Gastroesophageal sphincter (tissue), 4 donors: ENCODE measurements at regions not wholly inside any gene's neighbourhood (a gene's known extent, or its start where the extent isn't known, plus 50 kb on each side); places are given as distances from the start of the nearest gene placed in this dataset.

Experiments
- ATAC-seq: fragments of 150-250 bp; one replicate; pipeline ENCODE4 v1.9.1; 2016; ENCODE audit warnings: mild to moderate bottlenecking, moderate library complexity
- H3K27ac ChIP-seq, 4 donors: fragments of 200-600 bp; sonication (generic) in 3 of 4; 1 replicate in 3 of 4; 2 replicates in 1 of 4; pipeline ENCODE4 v1.5.1; 2016 to 2019
- H3K27me3 ChIP-seq: fragments of 200-600 bp; sonication (generic); one replicate; pipeline ENCODE4 v1.5.1; 2019
- H3K36me3 ChIP-seq, 2 donors: fragments of 200-600 bp; sonication (generic); one replicate each; pipeline ENCODE4 v1.5.1; 2019; ENCODE audit warnings: control low read depth in 1 of 2
- H3K4me1 ChIP-seq, 3 donors: fragments of 200-600 bp; sonication (generic); 1 replicate in 2 of 3; 2 replicates in 1 of 3; pipeline ENCODE4 v1.5.1; 2016 to 2019; ENCODE audit warnings: control low read depth in 2 of 3
- H3K4me3 ChIP-seq, 2 donors: fragments of 200-600 bp; sonication (generic); one replicate each; pipeline ENCODE4 v1.5.1; 2019; ENCODE audit warnings: mild to moderate bottlenecking in 1 of 2, moderate library complexity in 1 of 2
- H3K9me3 ChIP-seq, 3 donors: fragments of 200-600 bp; sonication (generic); one replicate each; pipeline ENCODE4 v1.5.1; 2017 to 2019; ENCODE audit warnings: control low read depth in 2 of 3
- CTCF ChIP-seq, 4 experiments: fragments of 200-600 bp in 2 of 4; fragments of 450-650 bp in 2 of 4; sonication (generic) in 1 of 4; IDR thresholded peaks; one replicate each; pipeline ENCODE4 v1.5.1; 2017 to 2019; ENCODE audit warnings: antibody characterized with exemption in 4 of 4, mild to moderate bottlenecking in 2 of 4, moderate library complexity in 2 of 4
- EP300 ChIP-seq: sonication (generic); formaldehyde crosslinking; IDR thresholded peaks from one replicate; pipeline ENCODE4 v1.6.1; 2017; ENCODE audit warnings: antibody characterized with exemption, mild to moderate bottlenecking
- POLR2A ChIP-seq, 2 donors: fragments of 450-650 bp; IDR thresholded peaks; one replicate each; pipeline ENCODE4 v1.6.1; 2017; ENCODE audit warnings: antibody characterized with exemption in 2 of 2, mild to moderate bottlenecking in 2 of 2, moderate library complexity in 1 of 2
- POLR2AphosphoS5 ChIP-seq: sonication (generic); formaldehyde crosslinking; IDR thresholded peaks from one replicate; pipeline ENCODE4 v1.6.1; 2017; ENCODE audit warnings: antibody characterized with exemption
- WGBS, 2 donors: methylation state at CpG; one replicate each; pipeline ENCODE4 v1.1.5; 2018; ENCODE audit warnings: low coverage in 1 of 2; 5-methylcytosine and 5-hydroxymethylcytosine counted together

- TF ChIP-seq POLR2AphosphoS5, result no peak
- TF ChIP-seq CTCF (IDR thresholded peaks at IDR 0.05), result no peak
- no peak for TF ChIP-seq EP300
- no peak for TF ChIP-seq POLR2A (IDR thresholded peaks at IDR 0.05)
- Histone ChIP-seq H3K9me3 (peaks cover 0 to 4% (median 0%) of the 10 kb centered on the region in 3 donors), H3K27ac (no peak overlapping the region), H3K4me1 (peaks cover 0 to 8% (median 0%) of the 10 kb centered on the region in 3 donors), H3K36me3 (no peaks in the 10 kb centered on the region), H3K27me3 (no peaks in the 10 kb centered on the region), H3K4me3 (no peak overlapping the region)
- ATAC-seq, result no peak
- 84 to 86% methylated on average over 7 of the region's 7 CpGs for WGBS, 2 donors
Observed at GRCh38 chr3:139201446-139202225, 142.2 kb upstream of the MRPS22 start.

DNA sequence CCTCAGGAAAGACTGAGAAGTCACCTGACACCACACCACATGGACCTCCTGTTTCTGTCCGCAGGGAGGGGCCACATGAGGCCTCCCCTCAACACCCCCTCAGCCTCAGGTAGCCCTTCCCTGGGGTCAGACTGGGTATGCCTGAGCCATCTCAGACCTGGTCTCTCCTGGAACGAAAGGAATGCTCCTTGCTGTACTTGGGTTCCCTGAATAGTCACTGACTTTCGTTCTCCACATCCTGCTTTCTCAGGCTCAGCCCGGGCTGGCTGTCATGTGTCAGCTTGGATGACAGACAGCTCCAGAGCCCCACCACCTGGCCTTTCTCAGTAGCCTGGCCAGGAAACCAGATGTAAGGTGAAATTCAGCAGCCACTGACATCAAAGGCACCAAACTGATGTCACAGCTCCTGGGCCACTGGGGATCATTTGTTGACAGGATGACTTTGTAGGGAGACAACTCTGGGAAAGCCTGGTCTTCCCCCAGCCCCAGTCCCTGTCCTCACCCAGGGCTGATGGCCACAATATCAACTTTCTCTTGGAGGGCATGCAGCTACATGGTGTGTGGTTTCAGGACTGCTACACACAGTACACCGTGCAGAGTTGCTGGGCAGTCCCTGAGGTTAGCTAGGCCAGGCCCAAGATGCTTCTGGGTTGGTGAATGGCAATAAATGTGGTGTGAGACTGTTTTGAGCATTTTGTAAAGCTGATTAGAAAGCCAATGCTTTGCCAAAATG, 141.4 kb upstream of the MRPS22 start:
- no peak for ATAC-seq
- no peaks in the 10 kb centered on the region for H3K36me3 ChIP-seq
- H3K9me3 ChIP-seq, result no peaks in the 10 kb centered on the region
- no peak overlapping the region for H3K4me3 ChIP-seq
- H3K27me3 ChIP-seq, result no peaks in the 10 kb centered on the region
- TF ChIP-seq POLR2A (IDR thresholded peaks at IDR 0.05), result no peak
- TF ChIP-seq POLR2AphosphoS5, result no peak
- TF ChIP-seq CTCF (IDR thresholded peaks at IDR 0.05), result no peak
- TF ChIP-seq EP300, result no peak
- 42% methylated on average over 3 of the region's 5 CpGs; no CpG with 5 or more reads in 1 of the 2 donors for WGBS, 2 donors
- peaks cover 0 to 8% (median 0%) of the 10 kb centered on the region in 3 donors for H3K4me1 ChIP-seq
- no peak overlapping the region for H3K27ac ChIP-seq

DNA sequence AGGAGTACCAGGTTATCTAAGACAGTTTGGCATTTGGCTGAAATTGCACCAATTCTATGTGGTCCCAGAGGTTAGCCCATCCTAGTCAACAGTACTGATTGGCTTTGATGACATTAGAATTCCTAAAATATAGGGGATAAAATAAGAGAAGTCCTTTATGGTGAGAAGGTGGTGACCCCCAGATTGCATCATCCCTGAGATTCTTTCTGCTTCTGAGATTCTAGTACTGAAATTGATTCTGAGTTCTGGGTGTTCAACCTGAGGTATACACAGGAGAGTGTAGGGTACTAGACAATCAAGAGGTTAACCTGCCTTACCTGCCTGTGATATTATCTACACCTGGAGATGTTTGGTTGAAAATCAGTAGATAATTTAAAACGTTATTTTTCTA, 140.9 kb upstream of the MRPS22 start:
- no peak overlapping the region for H3K4me3 ChIP-seq
- H3K9me3 ChIP-seq, result no peaks in the 10 kb centered on the region
- H3K36me3 ChIP-seq, result no peaks in the 10 kb centered on the region
- peaks cover 0 to 8% (median 0%) of the 10 kb centered on the region in 3 donors for H3K4me1 ChIP-seq
- H3K27ac ChIP-seq, result no peak overlapping the region
- 47 to 50% methylated on average over 1 of the region's 1 CpG for WGBS, 2 donors
- no peak for TF ChIP-seq POLR2A (IDR thresholded peaks at IDR 0.05)
- no peak for TF ChIP-seq EP300
- TF ChIP-seq CTCF (IDR thresholded peaks at IDR 0.05), result no peak
- TF ChIP-seq POLR2AphosphoS5, result no peak
- no peaks in the 10 kb centered on the region for H3K27me3 ChIP-seq
- ATAC-seq, result no peak

DNA sequence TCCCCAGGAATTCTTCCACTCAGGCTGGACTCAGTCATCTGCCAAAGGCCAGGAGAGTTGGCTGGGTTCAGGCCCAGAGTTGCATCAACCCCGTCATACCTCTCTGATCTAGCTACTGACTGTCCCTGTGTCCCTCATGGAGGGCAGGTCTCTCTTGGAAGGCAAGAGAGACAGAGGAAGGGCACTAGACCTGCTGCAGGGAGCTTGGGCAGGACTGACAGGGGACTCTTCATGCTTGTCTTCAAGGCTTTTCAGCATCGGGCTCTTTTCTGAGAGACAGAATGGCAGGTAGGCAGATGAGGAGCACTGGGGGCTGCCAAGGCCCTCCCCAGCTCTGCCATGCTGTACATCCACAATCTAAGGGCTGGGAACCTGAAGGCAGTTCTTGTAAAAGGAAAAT, 140.1 kb upstream of the MRPS22 start:
- Histone ChIP-seq H3K27ac (no peak overlapping the region), H3K4me3 (no peak overlapping the region), H3K36me3 (no peaks in the 10 kb centered on the region), H3K27me3 (no peaks in the 10 kb centered on the region), H3K4me1 (peaks cover 0 to 8% (median 0%) of the 10 kb centered on the region in 3 donors), H3K9me3 (no peaks in the 10 kb centered on the region)
- TF ChIP-seq POLR2AphosphoS5 (no peak), EP300 (no peak), CTCF (IDR thresholded peaks at IDR 0.05) (no peak), POLR2A (IDR thresholded peaks at IDR 0.05) (no peak)
- WGBS, 2 donors, result no CpG with 5 or more reads among the region's 2 CpGs
- ATAC-seq, result no peak
